GM21576 (cell line): ENCODE measurements at regions not wholly inside any gene's neighbourhood (a gene's known extent, or its start where the extent isn't known, plus 50 kb on each side); places are given as distances from the start of the nearest gene placed in this dataset.

ENCODE experiments used
- ATAC-seq: cut with Tn5 transposase; IDR thresholded peaks from one replicate; pipeline ENCODE4 v1.9.1; 2021; ENCODE audit warnings: mild to moderate bottlenecking, moderate library complexity; ENCODE audit not compliant: unreplicated experiment

GRCh38 chr10:14396411-14397048, 65.8 kb upstream of the FRMD4A start:
- ATAC-seq, result no peak

GRCh38 chr10:14394179-14394578, 63.5 kb upstream of the FRMD4A start:
- no peak for ATAC-seq

DNA sequence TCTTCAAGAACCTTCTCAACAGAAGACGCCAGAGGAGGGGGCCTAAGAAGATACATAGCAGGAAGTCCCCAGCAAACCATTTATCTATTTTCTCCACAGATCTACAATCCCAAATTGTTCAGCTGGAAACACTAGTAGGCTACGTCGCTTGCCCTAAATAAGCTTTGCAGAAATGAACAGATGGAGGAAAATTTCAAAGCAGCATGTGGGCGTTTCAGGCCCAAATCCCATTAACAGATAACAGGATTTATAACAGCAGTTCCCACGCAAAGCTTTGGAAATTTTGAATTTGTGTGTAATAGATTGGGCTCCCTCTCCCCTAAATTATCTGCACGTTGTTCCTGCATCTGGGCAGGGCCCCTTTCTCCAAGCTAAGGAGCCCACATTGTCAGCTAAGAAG, 60.6 kb upstream of the FRMD4A start:
- no peak for ATAC-seq

DNA sequence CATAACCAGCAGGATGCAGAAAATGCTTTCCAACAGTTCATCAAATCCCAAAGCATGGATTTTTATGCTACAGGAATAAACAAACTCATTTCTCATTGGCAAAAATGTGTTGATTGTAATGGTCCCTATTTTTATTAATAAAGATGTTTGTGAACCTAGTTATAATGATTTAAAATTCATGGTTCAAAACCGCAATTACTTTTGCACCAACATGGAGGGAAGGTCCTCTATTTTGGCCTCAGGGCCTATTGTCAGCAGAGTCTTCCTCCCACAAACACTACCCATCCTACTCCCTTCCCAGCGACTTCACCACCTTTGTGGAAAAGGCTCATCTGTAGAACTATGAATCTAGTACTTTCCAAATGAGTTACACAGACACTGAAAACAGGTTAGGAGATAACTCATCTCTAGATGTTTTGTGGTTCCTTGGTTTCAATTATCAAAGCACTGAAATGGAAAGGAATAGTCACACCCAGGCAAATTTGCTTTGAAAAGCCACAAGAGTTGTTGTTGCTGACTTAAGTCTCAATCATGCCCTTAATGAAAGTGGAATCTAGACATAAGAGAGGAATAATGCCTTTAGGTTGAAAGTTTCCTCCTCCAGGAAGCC, 59.4 kb upstream of the FRMD4A start:
- peak; percentile 83 for ATAC-seq

- no peak for ATAC-seq
Measured at GRCh38 chr10:14385596-14386593, 55.2 kb upstream of the FRMD4A start.

- no peak for ATAC-seq
Measured at GRCh38 chr10:14384915-14385314, 54.2 kb upstream of the FRMD4A start.

DNA sequence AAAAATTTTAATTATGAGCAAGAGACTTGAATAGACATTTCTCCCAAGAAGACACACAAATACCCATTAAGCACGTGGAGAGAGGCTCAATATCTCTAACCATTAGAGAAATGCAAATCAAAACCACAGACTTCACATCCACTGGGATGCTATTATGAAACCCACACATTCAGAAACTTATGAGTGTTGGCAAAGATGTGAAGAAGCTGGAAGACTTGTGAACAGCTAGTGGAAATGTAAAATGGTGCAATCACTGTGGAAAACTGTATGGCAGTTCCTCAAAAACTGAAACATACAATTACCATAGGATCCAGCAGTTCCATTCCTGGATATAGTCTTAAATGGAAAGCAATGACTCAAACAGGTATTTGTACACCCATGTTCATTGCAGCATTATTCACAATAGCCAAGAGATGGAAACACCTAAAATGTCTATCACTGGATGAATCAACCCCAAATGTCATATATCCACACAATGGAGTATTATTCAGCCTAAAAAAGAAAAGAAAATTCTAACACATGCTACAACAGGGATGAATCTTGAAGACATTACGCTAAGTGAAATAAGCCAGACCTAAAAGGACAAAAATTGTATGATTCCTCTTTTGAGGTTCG, 53.5 kb upstream of the FRMD4A start:
- ATAC-seq, result no peak

DNA sequence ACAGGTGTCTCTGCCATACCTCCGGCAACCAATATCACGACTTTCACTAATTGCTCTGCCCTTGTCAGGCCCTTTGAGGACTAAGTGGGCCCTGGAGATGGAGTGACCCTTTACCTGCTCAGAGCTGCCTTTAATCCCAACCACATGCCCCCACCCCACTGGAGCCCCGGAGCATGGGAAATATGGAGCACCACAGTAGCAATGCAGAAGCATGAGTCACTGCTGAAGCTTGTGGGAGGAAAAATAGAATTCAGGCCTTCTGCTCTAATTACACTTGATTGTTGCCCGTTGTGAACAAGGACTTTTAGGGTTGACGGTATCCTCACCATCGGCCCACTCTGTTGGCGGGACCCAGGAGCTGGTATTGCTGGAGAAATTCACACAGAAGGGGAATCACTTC, 52.5 kb upstream of the FRMD4A start:
- no peak for ATAC-seq

DNA sequence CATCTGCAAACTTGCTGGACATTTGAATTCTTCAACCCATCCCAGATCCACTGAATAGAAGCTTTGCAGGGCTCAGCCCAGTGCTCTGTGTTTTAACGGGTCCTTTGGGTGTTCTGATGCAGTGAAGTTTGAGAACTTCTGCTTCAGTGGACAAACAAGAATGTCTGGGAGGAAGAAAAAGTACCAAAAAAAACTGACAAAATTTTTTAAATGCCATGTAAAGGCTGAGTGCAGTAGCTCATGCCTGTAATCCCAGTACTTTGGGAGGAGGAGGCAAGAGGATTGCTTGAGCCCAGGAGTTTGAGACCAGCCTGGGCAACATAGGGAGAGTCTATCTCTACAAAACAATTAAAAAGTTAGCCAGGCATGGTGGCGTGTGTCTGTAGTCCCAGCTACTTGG, 51.8 kb upstream of the FRMD4A start:
- ATAC-seq, result no peak

GRCh38 chr10:14382022-14382421, 51.3 kb upstream of the FRMD4A start:
- peak; percentile 67 for ATAC-seq

DNA sequence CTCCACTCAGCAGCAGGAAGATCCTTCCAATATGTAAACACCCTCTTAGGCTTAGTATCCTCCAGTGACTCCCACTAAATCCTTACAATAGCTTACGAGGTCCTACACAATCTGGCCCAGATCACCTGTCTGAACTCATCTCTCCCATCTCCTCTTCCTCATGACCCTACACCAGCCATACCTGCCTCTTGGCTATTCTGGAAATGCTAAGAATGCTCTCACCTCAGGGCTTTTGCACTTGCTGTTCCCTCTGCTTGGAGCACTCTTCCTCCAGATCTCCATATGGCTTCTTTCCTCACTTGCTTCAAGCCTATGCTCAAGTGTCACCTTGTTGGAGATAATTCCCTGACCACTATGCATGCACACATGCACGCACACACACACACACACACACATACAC, 50.8 kb upstream of the FRMD4A start:
- ATAC-seq, result no peak

- ATAC-seq, result no peak
Measured at GRCh38 chr10:14380746-14381145, 50.0 kb upstream of the FRMD4A start.
